ENCODE measurements at regions not wholly inside any gene's neighbourhood (a gene's known extent, or its start where the extent isn't known, plus 50 kb on each side); places are given as distances from the start of the nearest gene placed in this dataset.

DNA sequence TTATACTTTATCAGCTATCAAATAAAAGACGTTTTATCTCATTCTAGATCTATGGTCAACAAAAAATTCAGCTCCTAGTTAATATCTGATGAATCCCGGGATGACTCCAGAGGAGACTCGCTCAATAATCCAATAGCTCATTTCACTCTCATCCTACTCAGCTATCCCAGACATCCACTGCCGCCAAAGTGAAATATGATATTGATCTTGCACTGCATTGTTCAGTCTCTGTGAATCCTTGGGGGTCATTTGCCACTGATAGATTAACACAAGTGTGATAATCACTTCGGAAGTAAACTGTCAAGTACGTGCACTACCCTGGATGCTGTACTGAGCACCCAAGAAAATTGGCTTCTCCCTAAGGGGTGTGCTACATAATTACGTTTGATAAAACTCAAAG, 249.1 kb downstream of the SUCLG1 start:
- TF ChIP-seq, protein P1, sequence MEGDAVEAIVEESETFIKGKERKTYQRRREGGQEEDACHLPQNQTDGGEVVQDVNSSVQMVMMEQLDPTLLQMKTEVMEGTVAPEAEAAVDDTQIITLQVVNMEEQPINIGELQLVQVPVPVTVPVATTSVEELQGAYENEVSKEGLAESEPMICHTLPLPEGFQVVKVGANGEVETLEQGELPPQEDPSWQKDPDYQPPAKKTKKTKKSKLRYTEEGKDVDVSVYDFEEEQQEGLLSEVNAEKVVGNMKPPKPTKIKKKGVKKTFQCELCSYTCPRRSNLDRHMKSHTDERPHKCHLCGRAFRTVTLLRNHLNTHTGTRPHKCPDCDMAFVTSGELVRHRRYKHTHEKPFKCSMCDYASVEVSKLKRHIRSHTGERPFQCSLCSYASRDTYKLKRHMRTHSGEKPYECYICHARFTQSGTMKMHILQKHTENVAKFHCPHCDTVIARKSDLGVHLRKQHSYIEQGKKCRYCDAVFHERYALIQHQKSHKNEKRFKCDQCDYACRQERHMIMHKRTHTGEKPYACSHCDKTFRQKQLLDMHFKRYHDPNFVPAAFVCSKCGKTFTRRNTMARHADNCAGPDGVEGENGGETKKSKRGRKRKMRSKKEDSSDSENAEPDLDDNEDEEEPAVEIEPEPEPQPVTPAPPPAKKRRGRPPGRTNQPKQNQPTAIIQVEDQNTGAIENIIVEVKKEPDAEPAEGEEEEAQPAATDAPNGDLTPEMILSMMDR (IDR thresholded peaks at IDR 0.05): no peak
- no peak for TF ChIP-seq SIN3A (IDR thresholded peaks at IDR 0.05; ENCODE audit: borderline replicate concordance, insufficient read depth, low read depth, low read length)
- TF ChIP-seq POLR2AphosphoS5 (IDR thresholded peaks at IDR 0.05; ENCODE audit: low read depth, low read length): no peak
- TF ChIP-seq, protein P2, sequence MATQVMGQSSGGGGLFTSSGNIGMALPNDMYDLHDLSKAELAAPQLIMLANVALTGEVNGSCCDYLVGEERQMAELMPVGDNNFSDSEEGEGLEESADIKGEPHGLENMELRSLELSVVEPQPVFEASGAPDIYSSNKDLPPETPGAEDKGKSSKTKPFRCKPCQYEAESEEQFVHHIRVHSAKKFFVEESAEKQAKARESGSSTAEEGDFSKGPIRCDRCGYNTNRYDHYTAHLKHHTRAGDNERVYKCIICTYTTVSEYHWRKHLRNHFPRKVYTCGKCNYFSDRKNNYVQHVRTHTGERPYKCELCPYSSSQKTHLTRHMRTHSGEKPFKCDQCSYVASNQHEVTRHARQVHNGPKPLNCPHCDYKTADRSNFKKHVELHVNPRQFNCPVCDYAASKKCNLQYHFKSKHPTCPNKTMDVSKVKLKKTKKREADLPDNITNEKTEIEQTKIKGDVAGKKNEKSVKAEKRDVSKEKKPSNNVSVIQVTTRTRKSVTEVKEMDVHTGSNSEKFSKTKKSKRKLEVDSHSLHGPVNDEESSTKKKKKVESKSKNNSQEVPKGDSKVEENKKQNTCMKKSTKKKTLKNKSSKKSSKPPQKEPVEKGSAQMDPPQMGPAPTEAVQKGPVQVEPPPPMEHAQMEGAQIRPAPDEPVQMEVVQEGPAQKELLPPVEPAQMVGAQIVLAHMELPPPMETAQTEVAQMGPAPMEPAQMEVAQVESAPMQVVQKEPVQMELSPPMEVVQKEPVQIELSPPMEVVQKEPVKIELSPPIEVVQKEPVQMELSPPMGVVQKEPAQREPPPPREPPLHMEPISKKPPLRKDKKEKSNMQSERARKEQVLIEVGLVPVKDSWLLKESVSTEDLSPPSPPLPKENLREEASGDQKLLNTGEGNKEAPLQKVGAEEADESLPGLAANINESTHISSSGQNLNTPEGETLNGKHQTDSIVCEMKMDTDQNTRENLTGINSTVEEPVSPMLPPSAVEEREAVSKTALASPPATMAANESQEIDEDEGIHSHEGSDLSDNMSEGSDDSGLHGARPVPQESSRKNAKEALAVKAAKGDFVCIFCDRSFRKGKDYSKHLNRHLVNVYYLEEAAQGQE (IDR thresholded peaks at IDR 0.05; ENCODE audit: insufficient read depth in 1 of 2, low read depth in 2 of 2, low read length in 1 of 2): no peak

All from Panc1 (cell line).